AG04450 (cell line): ENCODE measurements at regions not wholly inside any gene's neighbourhood (a gene's known extent, or its start where the extent isn't known, plus 50 kb on each side); places are given as distances from the start of the nearest gene placed in this dataset.

Source experiments
- CTCF ChIA-PET: fragments of 300-600, 350-600 bp; formaldehyde crosslinking; extraction: SDS; loops from one replicate; lab custom pipeline; 2022; ENCODE audit warnings: antibody characterized with exemption, inconsistent platforms; lab: Charles Lee
- POLR2A ChIA-PET: fragments of 350-600 bp; formaldehyde crosslinking; extraction: SDS; loops from one replicate; lab custom pipeline; 2021; ENCODE audit warnings: antibody characterized with exemption, inconsistent platforms; lab: Yijun Ruan, JAX
- DNase-seq: peaks from one replicate; pipeline ENCODE4 v3.0.0-alpha.2; 2011; ENCODE audit warnings: low read depth, low spot score
- H3K27ac ChIP-seq: one replicate; pipeline ENCODE4 v1.5.1; 2012; ENCODE audit warnings: low read depth, low read length, control low read depth
- H3K27me3 ChIP-seq: one replicate; pipeline ENCODE4 v1.6.0; 2012; ENCODE audit warnings: low read length; ENCODE audit not compliant: control insufficient read depth, insufficient read depth
- H3K4me3 ChIP-seq: 2 replicates; pipeline ENCODE4 v1.5.1; 2011; ENCODE audit warnings: mild to moderate bottlenecking, low read depth, low read length, control low read depth
- H3K9me3 ChIP-seq: 2 replicates; pipeline ENCODE4 v1.5.1; 2012; ENCODE audit warnings: low read length; ENCODE audit not compliant: control insufficient read depth, insufficient read depth
- CTCF ChIP-seq: IDR thresholded peaks from 2 replicates; pipeline ENCODE4 v1.5.1; 2011; ENCODE audit warnings: low read depth, low read length, control low read depth, inconsistent platforms

DNA sequence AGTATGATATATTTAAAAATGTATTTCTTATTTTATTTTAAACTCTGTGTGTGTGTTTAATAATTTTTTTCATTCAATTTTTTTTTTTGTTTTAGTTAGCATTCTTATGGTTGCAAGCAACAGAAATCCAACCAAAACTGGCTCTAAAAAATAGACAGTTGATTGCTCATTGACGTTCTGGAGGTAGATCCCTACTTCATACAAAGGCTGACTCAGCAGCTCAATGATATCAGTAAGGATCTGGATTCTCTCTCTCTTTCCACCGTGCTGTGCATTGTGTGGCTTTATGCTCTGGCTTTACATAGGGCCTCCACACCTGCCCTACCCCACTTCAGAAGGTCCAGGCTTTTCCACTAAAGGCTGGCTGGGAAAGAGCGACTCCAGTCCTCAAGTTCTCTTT lies 117.8 kb downstream of the UCHL1 start:
- CTCF ChIA-PET = no interaction called here

GRCh38 chr4:41375561-41375960 lies 118.8 kb downstream of the UCHL1 start:
- Histone ChIP-seq H3K27me3 (no peaks in the 10 kb centered on the region), H3K9me3 (no peaks in the 10 kb centered on the region; the same call in 1 of the 2 replicates), H3K4me3 (no peak overlapping the region), H3K27ac (no peak overlapping the region)
- DNase-seq = no peak
- CTCF ChIA-PET = no interaction called here
- TF ChIP-seq CTCF = no peak
- POLR2A ChIA-PET = no interaction called here

More for the DNA sequence above, 117.8 kb downstream of the UCHL1 start:
- POLR2A ChIA-PET = no interaction called here
- H3K27ac ChIP-seq = no peak overlapping the region
- DNase-seq = no peak
- no peak overlapping the region for H3K4me3 ChIP-seq
- no peak for TF ChIP-seq CTCF
- H3K27me3 ChIP-seq = no peaks in the 10 kb centered on the region
- H3K9me3 ChIP-seq = no peaks in the 10 kb centered on the region; the same call in 1 of the 2 replicates

DNA sequence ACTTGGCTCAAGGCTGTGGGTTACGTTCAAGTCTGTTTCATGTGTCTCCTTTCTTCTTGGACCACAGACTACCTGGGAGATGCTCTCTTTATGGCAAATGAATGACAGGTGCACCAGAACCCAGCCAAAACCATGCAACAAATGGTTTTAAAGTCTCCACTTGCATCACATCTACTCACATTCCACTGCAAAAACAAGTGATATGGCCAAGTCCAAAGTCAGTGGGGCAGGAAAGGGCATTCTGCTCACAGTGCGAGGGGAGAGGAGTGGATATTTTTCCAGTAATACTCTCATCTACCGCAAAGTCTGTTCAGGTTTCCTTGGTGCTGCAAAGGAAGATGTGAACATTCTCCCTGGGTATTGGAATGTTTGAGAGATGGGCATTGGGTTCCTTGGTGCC lies 120.5 kb downstream of the UCHL1 start:
- ChIA-PET CTCF (no interaction called here), POLR2A (no interaction called here)
- TF ChIP-seq CTCF = no peak
- Histone ChIP-seq H3K4me3 (no peak overlapping the region), H3K27me3 (no peaks in the 10 kb centered on the region), H3K27ac (no peak overlapping the region), H3K9me3 (no peaks in the 10 kb centered on the region; the same call in 1 of the 2 replicates)
- DNase-seq = no peak

- H3K9me3 ChIP-seq = no peaks in the 10 kb centered on the region; the same call in 1 of the 2 replicates
- POLR2A ChIA-PET = no interaction called here
- H3K27ac ChIP-seq = no peak overlapping the region
- DNase-seq = no peak
- no peak for TF ChIP-seq CTCF
- no peak overlapping the region for H3K4me3 ChIP-seq
- no peaks in the 10 kb centered on the region for H3K27me3 ChIP-seq
- CTCF ChIA-PET = no interaction called here
Observed at GRCh38 chr4:41379230-41379629, 122.5 kb downstream of the UCHL1 start.

DNA sequence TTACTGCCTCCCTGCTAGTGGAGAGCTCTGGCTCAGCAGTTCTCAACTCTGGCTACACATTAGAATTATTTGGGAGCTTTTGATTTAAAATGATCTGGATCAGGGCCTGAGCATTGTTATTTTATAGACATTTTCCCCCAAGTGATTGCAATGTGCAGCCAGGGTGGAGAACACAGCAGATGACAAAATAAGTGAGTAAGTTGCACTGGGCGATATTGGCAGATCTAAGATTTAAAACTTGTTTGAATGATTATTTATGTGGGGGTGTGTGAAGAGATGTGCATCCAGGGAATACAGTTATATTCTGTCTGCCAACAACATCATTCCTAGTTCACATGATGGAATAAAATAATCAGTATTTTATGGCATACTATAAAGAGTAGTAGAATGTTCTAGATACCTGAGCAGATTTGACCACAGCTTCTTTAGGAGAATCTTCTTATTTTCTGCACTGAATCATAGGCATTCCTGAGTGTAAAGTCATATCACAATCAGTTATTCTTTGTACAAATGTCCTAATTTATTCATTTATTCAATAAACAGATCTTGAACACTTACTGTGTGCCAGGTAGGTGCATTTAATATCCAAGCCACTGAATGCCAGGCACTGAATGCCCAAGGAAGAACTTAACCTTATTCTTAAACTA lies 123.9 kb downstream of the UCHL1 start:
- no peak for DNase-seq
- Histone ChIP-seq H3K9me3 (no peaks in the 10 kb centered on the region; the same call in 1 of the 2 replicates), H3K27me3 (no peaks in the 10 kb centered on the region), H3K4me3 (no peak overlapping the region), H3K27ac (no peak overlapping the region)
- TF ChIP-seq CTCF = no peak
- ChIA-PET CTCF (no interaction called here), POLR2A (no interaction called here)
